A549 (cell line): ENCODE measurements at regions not wholly inside any gene's neighbourhood (a gene's known extent, or its start where the extent isn't known, plus 50 kb on each side); places are given as distances from the start of the nearest gene placed in this dataset.

ENCODE experiments used
- CHD4 ChIP-seq: fragments of 200-600 bp; sonication (generic); IDR thresholded peaks from 2 replicates; pipeline ENCODE4 v1.6.1; 2016; ENCODE audit warnings: antibody characterized with exemption, mild to moderate bottlenecking, borderline replicate concordance
- ELK1 ChIP-seq: fragments of 150-350 bp; IDR thresholded peaks from 2 replicates; pipeline ENCODE4 v1.6.1; 2014; ENCODE audit warnings: low read depth, mild to moderate bottlenecking, low read length
- RCOR1 ChIP-seq: fragments of 150-350 bp; IDR thresholded peaks from 2 replicates; pipeline ENCODE4 v1.6.1; 2014; ENCODE audit warnings: antibody characterized with exemption, low read length, low read depth

- no peak for TF ChIP-seq RCOR1
- TF ChIP-seq ELK1, result no peak
- no peak for TF ChIP-seq CHD4
These were observed 51.3 kb upstream of the ODC1 start for GRCh38 chr2:10499275-10499907.
